Sigmoid colon (tissue), 4 donors: ENCODE measurements at regions not wholly inside any gene's neighbourhood (a gene's known extent, or its start where the extent isn't known, plus 50 kb on each side); places are given as distances from the start of the nearest gene placed in this dataset.

Source experiments
- EP300 ChIP-seq, 4 donors: sonication (generic); formaldehyde crosslinking; IDR thresholded peaks; one replicate each; pipeline ENCODE4 v1.6.1; 2017; ENCODE audit warnings: antibody characterized with exemption in 4 of 4
- POLR2A ChIP-seq, 2 donors: fragments of 450-650 bp; IDR thresholded peaks; one replicate each; pipeline ENCODE4 v1.6.1; 2016; ENCODE audit warnings: antibody characterized with exemption in 2 of 2, mild to moderate bottlenecking in 2 of 2, moderate library complexity in 2 of 2
- TF ChIP-seq, protein P1 (sequence below), 4 experiments: fragments of 450-650 bp in 3 of 4; fragments of 200-600 bp in 1 of 4; IDR thresholded peaks; one replicate each; pipeline ENCODE4 v1.5.1; 2016 to 2019; ENCODE audit warnings: antibody characterized with exemption in 4 of 4, mild to moderate bottlenecking in 3 of 4, moderate library complexity in 2 of 4

- TF ChIP-seq EP300 (IDR thresholded peaks at IDR 0.05) (no peak), POLR2A (IDR thresholded peaks at IDR 0.05) (no peak)
- TF ChIP-seq, protein P1, sequence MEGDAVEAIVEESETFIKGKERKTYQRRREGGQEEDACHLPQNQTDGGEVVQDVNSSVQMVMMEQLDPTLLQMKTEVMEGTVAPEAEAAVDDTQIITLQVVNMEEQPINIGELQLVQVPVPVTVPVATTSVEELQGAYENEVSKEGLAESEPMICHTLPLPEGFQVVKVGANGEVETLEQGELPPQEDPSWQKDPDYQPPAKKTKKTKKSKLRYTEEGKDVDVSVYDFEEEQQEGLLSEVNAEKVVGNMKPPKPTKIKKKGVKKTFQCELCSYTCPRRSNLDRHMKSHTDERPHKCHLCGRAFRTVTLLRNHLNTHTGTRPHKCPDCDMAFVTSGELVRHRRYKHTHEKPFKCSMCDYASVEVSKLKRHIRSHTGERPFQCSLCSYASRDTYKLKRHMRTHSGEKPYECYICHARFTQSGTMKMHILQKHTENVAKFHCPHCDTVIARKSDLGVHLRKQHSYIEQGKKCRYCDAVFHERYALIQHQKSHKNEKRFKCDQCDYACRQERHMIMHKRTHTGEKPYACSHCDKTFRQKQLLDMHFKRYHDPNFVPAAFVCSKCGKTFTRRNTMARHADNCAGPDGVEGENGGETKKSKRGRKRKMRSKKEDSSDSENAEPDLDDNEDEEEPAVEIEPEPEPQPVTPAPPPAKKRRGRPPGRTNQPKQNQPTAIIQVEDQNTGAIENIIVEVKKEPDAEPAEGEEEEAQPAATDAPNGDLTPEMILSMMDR (IDR thresholded peaks at IDR 0.05), result no peak
These were observed 457.1 kb downstream of the KLF12 start for GRCh38 chr13:73677048-73677601.
